RWPE1 (cell line): ENCODE measurements at regions not wholly inside any gene's neighbourhood (a gene's known extent, or its start where the extent isn't known, plus 50 kb on each side); places are given as distances from the start of the nearest gene placed in this dataset.

Source experiments
- CTCF ChIA-PET: fragments of 350-600 bp; sonication (Branson Sonifier 250); formaldehyde crosslinking; extraction: SDS; loops from one replicate; lab custom pipeline; 2021; lab: Yijun Ruan, JAX
- POLR2A ChIA-PET: fragments of 400-600 bp; formaldehyde crosslinking; extraction: SDS; loops from one replicate; lab custom pipeline; 2020; ENCODE audit warnings: antibody characterized with exemption; ENCODE audit not compliant: low non-redundant PET; lab: Yijun Ruan, JAX
- DNase-seq: peaks from one replicate; pipeline ENCODE4 v3.0.0; 2012; ENCODE audit warnings: low spot score
- H3K27ac ChIP-seq: fragments of 450-650 bp; 2 replicates; pipeline ENCODE4 v1.5.1; 2017
- CTCF ChIP-seq: fragments of 450-650 bp; conservative IDR thresholded peaks from 2 replicates; pipeline ENCODE4 v1.5.1; 2017; ENCODE audit warnings: low read depth, mild to moderate bottlenecking

GRCh38 chr3:80537680-80538079, 769.9 kb upstream of the ROBO1 start:
- POLR2A ChIA-PET = no interaction called here
- H3K27ac ChIP-seq = no peak overlapping the region
- CTCF ChIA-PET = no interaction called here
- DNase-seq = no peak
- TF ChIP-seq CTCF = no peak

- no peak overlapping the region for H3K27ac ChIP-seq
- CTCF ChIA-PET = no interaction called here
- DNase-seq = no peak
- no peak for TF ChIP-seq CTCF
- POLR2A ChIA-PET = no interaction called here
Observed at GRCh38 chr3:80535286-80535685, 767.5 kb upstream of the ROBO1 start.

- POLR2A ChIA-PET = no interaction called here
- CTCF ChIA-PET = no interaction called here
- peak; percentile 40 for DNase-seq
Observed at GRCh38 chr3:80533553-80533952, 765.8 kb upstream of the ROBO1 start.

GRCh38 chr3:80526153-80526552, 758.4 kb upstream of the ROBO1 start:
- POLR2A ChIA-PET = no interaction called here
- CTCF ChIA-PET = interaction anchor here (0.6 to 0.7 kb wide), 2 partner anchors 39 to 149 kb away, joined by 3 to 7 read pairs; no protein-coding TSS in a partner anchor
- TF ChIP-seq CTCF = peak; percentile 24; the same call in 1 of the 2 replicates
- no peak for DNase-seq
- H3K27ac ChIP-seq = no peak overlapping the region

More at GRCh38 chr3:80533553-80533952, 765.8 kb upstream of the ROBO1 start:
- peak overlapping the region; percentile 79 for H3K27ac ChIP-seq
- TF ChIP-seq CTCF = no peak

- no peak for DNase-seq
- CTCF ChIA-PET = no interaction called here
- POLR2A ChIA-PET = no interaction called here
- no peak overlapping the region for H3K27ac ChIP-seq
- no peak for TF ChIP-seq CTCF
Observed at GRCh38 chr3:80521081-80521480, 753.3 kb upstream of the ROBO1 start.

GRCh38 chr3:80519436-80519835, 751.6 kb upstream of the ROBO1 start:
- no peak for DNase-seq
- no peak for TF ChIP-seq CTCF
- H3K27ac ChIP-seq = no peak overlapping the region
- ChIA-PET CTCF (no interaction called here), POLR2A (no interaction called here)
